ENCODE measurements at regions not wholly inside any gene's neighbourhood (a gene's known extent, or its start where the extent isn't known, plus 50 kb on each side); places are given as distances from the start of the nearest gene placed in this dataset.
"Not testable (repeated sequence)": the region's sequence is repeated elsewhere in the genome, so short reads cannot be mapped to it uniquely, and the experiment has no call there.

- DNase-seq: no peak
Observed at GRCh38 chr3:10667901-10668476, 148.0 kb upstream of the SLC6A11 start.

DNA sequence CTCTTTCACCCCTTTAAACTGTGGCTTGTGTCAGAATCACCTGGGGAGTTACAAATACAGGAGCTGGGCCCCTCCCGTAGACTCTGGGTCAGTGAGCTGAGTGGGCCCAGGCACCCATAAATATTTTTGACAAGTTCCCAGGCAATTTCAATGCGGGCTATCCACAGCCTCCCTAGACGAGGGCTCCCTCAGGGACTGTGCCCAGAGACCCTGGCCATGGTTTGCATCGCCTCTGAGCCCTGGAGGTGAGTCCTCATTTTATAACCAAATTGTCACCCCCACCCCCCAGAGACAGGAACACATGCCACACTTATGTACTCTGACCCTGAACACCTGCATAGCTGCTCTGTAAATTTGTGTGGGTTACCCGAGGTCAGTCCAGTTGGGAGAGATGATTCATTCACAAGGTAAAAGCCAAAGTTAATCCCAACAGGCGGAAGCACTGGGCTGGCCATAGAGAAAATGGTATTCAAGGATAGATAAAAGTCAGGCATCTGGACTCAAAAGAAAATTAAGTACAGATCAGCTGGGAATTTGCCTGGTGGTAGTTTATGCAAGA lies 146.5 kb upstream of the SLC6A11 start:
- DNase-seq: no peak

- no peak for DNase-seq
Observed at GRCh38 chr3:10672422-10672821, 143.6 kb upstream of the SLC6A11 start.

DNA sequence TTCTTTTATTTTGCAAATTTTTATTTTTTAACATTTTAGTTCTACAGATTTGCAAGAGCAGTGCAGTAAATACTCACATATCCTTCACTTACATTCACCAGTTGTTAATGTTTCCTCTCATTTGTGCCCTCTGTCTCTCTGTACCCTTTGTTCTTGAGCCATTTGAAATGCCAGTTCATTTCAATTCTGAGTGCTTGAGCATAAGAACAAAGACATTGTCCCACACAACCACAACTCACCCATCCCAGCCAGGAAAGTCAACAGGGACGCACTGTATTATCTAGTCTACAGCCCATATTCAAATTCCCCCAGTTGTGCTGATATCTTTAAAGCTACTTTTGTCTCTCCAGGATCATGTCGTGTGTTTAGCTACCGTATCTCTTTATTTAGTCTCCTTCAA lies 141.4 kb upstream of the SLC6A11 start:
- DNase-seq: no peak

- DNase-seq: no peak
Observed at GRCh38 chr3:10676905-10677304, 139.1 kb upstream of the SLC6A11 start.

GRCh38 chr3:10678796-10679376 lies 137.1 kb upstream of the SLC6A11 start:
- DNase-seq: no peak

DNA sequence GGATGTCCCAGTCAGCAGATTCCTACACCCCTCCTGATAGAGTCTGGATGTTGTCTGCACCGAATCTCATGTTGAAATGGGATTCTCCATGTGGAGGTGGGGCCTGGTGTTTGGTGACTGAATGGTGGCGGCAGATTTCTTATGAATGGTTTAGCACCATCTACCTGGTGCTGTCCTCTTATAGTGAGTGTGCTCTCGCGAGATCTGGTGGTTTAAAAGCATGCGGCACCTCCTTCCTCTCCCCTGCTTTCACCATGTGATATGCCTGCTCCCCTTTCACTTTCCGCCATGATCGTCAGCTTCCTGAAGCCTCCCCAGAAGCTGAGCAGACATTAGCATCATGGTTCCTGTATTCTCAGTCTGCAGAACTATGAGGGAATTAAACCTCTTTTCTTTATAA lies 135.2 kb upstream of the SLC6A11 start:
- no peak for DNase-seq

DNA sequence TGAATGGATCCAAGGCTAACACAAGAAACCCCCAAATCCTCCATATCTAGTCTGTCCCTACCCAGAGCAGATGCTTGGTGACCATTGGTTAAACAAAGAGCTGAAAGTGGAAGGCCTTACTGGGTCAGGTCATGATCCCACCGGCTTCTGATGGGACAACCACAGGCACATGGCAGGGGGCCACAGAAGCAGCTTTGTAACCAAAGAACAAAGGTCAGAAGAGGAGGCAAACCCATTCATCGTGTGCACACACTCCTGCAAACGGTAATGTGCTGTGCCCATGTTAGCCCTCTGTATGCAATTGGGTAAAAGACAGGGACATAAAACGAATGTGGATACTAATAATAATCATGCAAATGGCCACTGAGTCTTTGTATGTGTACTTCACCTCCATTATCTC lies 133.3 kb upstream of the SLC6A11 start:
- DNase-seq: no peak

DNA sequence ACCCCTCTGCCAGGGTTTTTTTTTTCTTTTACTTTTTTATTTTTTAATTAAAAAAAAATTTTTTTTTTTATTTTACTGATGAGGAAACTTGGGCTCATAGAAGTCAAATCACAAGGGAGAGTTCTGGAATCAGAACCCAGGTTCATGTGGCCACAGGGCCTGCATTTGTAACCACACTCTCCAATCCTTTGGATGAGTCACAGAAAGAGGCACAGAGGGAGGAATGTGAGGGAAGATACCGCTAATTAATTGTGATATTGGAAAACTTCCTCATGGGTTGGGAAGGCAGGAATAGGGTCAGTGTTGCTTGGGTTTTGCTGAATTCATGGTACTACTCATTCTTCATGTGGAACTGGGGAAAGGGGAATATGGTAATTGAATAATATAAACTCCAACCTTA lies 132.9 kb upstream of the SLC6A11 start:
- DNase-seq: no peak

GRCh38 chr3:10688126-10688525 lies 127.9 kb upstream of the SLC6A11 start:
- DNase-seq: no peak

GRCh38 chr3:10688548-10689172 lies 127.4 kb upstream of the SLC6A11 start:
- DNase-seq: no peak

GRCh38 chr3:10692039-10692622 lies 123.9 kb upstream of the SLC6A11 start:
- no peak for DNase-seq

DNA sequence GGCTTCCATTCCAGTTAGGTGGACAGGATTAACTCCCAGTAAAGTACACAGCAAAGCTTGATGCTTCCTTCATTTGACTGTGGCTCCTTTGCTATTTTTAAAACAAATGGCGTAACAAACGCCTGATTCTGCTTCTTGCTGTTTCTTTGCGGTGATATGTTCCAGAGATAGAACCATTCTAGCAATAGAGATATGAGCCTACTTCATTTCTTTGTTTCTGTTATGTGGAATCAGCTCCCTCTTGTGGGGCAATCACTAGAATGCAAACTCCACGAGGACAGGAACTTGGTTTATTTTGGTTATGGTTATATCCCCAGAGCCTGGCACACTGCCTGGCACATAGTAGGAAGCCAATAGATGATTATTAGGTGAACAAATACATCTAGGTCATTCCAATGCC lies 122.6 kb upstream of the SLC6A11 start:
- no peak for DNase-seq

GRCh38 chr3:10694179-10694578 lies 121.8 kb upstream of the SLC6A11 start:
- DNase-seq: no peak

GRCh38 chr3:10695186-10695585 lies 120.8 kb upstream of the SLC6A11 start:
- not testable (repeated sequence) for DNase-seq

GRCh38 chr3:10695595-10696285 lies 120.3 kb upstream of the SLC6A11 start:
- DNase-seq: no peak

DNA sequence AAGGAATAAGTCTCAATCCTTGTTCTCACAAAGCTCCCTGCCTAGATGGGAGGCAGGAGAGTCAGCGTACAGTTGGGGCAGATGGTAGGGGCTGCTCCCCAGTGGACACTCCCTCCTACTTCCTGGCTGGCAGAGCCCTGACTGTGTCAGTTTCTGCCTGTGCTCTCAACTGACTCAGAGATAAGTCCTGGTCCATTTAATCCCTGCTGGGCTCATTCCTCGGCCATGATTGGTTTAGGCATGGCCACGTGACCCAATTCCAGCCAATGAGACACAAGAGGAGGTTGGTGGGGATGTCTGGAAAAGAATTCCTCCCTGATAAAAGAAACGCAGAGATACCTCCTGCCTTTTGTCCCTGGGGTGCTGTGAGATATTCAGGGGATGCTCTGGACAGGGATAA lies 118.1 kb upstream of the SLC6A11 start:
- DNase-seq: no peak

GRCh38 chr3:10700821-10701220 lies 115.2 kb upstream of the SLC6A11 start:
- no peak for DNase-seq

GRCh38 chr3:10702961-10703740 lies 112.9 kb upstream of the SLC6A11 start:
- DNase-seq: no peak

DNA sequence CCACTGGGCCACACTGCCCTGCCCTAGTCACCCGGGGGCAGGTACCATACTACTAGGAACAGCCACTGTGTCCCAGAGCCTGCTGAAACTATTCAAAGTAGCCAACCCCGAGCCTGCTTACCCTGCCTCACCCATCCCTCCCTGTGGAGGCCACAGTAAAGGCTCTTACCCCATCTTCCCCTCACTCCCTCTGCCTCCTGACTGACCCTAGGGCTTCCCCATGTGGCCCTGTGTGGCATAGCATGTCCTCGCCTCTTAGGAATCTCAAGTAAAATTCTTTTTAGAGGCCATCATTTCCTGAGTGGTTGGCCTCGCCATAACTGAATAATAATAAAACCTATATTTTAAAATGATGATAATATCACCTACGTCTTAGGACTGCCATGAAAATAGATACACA lies 112.2 kb upstream of the SLC6A11 start:
- DNase-seq: no peak

GRCh38 chr3:10706156-10706739 lies 109.8 kb upstream of the SLC6A11 start:
- no peak for DNase-seq

GRCh38 chr3:10706740-10707399 lies 109.2 kb upstream of the SLC6A11 start:
- no peak for DNase-seq

All from right hindlimb (tissue), 1 donor.